Uterus (tissue), 2 donors: ENCODE measurements at regions not wholly inside any gene's neighbourhood (a gene's known extent, or its start where the extent isn't known, plus 50 kb on each side); places are given as distances from the start of the nearest gene placed in this dataset.

Experiments
- POLR2A ChIP-seq, 2 donors: fragments of 450-650 bp; IDR thresholded peaks; one replicate each; pipeline ENCODE4 v1.6.1; 2016; ENCODE audit warnings: antibody characterized with exemption in 2 of 2, mild to moderate bottlenecking in 1 of 2, moderate library complexity in 1 of 2
- TF ChIP-seq, protein P1 (sequence below), 4 experiments: fragments of 200-600 bp in 2 of 4; fragments of 450-650 bp in 2 of 4; sonication (generic) in 2 of 4; IDR thresholded peaks; one replicate each; pipeline ENCODE4 v1.5.1; 2016 to 2019; ENCODE audit warnings: antibody characterized with exemption in 4 of 4, mild to moderate bottlenecking in 2 of 4, moderate library complexity in 1 of 4

DNA sequence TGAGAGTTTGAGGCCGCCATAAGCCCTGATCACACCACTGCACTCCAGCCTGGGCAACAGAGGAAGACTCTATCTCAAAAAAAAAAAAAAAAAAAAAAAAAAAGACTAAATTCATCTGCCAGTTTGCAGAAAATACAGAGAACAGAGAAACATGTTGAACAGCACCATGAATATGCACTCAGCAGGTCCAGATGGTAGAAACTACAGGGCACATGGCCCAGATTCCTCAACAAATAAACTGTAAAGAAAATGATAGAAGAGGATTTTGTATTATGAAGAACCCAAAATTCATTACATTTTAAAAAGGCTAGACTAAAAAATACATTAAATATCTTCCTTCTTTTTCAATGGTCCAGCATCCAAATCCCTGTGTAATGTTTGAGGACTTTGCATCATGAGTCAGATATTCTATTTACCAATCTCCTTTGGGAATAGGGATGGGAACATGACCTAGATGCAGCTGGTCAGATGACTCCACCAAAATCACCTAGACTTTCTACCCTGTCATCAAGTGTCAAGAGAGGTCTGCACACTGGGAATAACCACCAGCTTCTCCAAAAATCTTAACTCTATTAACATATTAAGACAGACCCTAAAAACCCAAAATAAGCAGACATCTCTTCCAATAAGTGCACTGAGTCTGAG, 189.1 kb upstream of the TCF21 start:
- TF ChIP-seq, protein P1, sequence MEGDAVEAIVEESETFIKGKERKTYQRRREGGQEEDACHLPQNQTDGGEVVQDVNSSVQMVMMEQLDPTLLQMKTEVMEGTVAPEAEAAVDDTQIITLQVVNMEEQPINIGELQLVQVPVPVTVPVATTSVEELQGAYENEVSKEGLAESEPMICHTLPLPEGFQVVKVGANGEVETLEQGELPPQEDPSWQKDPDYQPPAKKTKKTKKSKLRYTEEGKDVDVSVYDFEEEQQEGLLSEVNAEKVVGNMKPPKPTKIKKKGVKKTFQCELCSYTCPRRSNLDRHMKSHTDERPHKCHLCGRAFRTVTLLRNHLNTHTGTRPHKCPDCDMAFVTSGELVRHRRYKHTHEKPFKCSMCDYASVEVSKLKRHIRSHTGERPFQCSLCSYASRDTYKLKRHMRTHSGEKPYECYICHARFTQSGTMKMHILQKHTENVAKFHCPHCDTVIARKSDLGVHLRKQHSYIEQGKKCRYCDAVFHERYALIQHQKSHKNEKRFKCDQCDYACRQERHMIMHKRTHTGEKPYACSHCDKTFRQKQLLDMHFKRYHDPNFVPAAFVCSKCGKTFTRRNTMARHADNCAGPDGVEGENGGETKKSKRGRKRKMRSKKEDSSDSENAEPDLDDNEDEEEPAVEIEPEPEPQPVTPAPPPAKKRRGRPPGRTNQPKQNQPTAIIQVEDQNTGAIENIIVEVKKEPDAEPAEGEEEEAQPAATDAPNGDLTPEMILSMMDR (IDR thresholded peaks at IDR 0.05), result no peak
- no peak for TF ChIP-seq POLR2A (IDR thresholded peaks at IDR 0.05)
